Ectodermal cell (in vitro differentiated cells): ENCODE measurements at regions not wholly inside any gene's neighbourhood (a gene's known extent, or its start where the extent isn't known, plus 50 kb on each side); places are given as distances from the start of the nearest gene placed in this dataset.
A peak's percentile ranks its signal among the peaks of the same experiment; 100 is the strongest.

Source experiments
- H3K27ac ChIP-seq: 2 replicates; pipeline ENCODE4 v1.7.0; 2013; ENCODE audit warnings: mild to moderate bottlenecking, low read depth, low read length; ENCODE audit not compliant: insufficient read depth, poor library complexity, severe bottlenecking
- H3K27me3 ChIP-seq: 2 replicates; pipeline ENCODE4 v1.7.0; 2013; ENCODE audit warnings: mild to moderate bottlenecking, low read length; ENCODE audit not compliant: insufficient read depth, control insufficient read depth, poor library complexity, severe bottlenecking
- H3K36me3 ChIP-seq: one replicate; pipeline ENCODE4 v1.7.0; 2013; ENCODE audit warnings: low read length; ENCODE audit not compliant: control insufficient read depth, insufficient read depth
- H3K4me1 ChIP-seq: one replicate; pipeline ENCODE4 v1.7.0; 2013; ENCODE audit warnings: low read length; ENCODE audit not compliant: control insufficient read depth, insufficient read depth
- H3K4me3 ChIP-seq: 2 replicates; pipeline ENCODE4 v1.7.0; 2013; ENCODE audit warnings: low read depth, low read length, control low read depth; ENCODE audit not compliant: insufficient read depth
- H3K9me3 ChIP-seq: 2 replicates; pipeline ENCODE4 v1.7.0; 2013; ENCODE audit warnings: mild to moderate bottlenecking, low read length, moderate library complexity; ENCODE audit not compliant: control insufficient read depth
- WGBS, 2 experiments: methylation state at CpG; one replicate each; pipeline ENCODE4 v1.1.7; 2013; ENCODE audit warnings: missing lambda C conversion rate in 2 of 2; 5-methylcytosine and 5-hydroxymethylcytosine counted together

DNA sequence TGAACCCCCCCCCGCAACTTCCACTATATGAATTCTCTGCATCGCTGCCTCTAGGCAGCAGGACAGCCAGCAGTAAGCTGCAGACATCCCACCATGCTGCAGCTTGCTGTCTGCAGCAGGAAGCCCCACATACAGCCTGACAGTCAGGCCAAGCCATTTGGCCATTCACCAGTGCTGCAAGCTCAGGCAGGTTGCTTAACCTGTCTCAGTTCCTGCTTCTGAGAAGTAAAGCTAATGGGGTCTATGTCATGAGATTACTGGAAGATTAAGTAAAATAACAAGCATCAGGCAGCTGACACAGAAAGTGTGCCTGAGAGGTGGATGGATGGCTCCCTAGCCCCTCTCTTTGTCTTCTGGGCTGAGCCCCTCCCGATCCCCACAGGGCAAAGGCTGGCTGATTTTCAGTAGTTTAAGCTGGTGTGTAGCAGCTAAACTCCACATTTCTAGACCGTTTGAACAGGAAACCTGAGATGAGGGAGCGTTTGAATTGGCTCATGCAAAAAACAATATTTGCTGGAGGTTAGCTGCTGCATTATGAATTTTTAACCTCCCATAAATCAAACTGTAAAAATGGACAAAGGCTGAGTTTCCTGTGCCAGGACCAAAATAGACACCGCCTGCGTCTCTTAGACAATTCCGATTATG lies 193.8 kb upstream of the ARL4C start:
- Histone ChIP-seq H3K27ac (no peak overlapping the region), H3K4me1 (peaks cover 31% of the 10 kb centered on the region), H3K36me3 (no peaks in the 10 kb centered on the region), H3K9me3 (no peaks in the 10 kb centered on the region), H3K27me3 (no peaks in the 10 kb centered on the region), H3K4me3 (no peak overlapping the region)
- 70 to 72% methylated on average over 8 of the region's 8 CpGs for WGBS, 2 experiments

DNA sequence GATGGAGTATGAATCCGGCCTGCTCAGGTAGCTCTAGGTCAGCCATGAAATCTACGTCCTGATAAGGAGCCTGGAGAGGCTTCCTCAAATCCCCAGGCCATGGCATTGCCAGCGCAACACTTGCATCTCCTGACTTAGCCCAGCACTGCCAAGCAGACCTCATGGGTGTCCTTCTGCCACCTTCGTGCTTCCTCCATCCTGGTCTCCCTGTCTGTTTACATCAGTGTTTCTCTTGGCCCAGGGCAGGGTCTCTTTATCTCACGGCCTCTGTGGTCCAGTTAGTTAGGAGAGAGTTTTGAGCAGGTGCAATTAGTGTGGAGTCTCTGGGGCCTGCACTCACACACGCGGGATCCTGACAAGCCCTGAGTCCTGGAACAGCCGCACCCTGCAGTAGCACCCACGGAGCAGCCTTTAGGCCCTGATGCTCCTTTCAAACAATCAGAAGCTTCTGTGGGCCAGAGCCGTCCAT lies 193.1 kb upstream of the ARL4C start:
- H3K4me1 ChIP-seq: peaks cover 33% of the 10 kb centered on the region
- no peak overlapping the region for H3K4me3 ChIP-seq
- no peaks in the 10 kb centered on the region for H3K36me3 ChIP-seq
- H3K27ac ChIP-seq: no peak overlapping the region
- no peaks in the 10 kb centered on the region for H3K27me3 ChIP-seq
- WGBS, 2 experiments: 83 to 84% methylated on average over 10 of the region's 10 CpGs
- H3K9me3 ChIP-seq: no peaks in the 10 kb centered on the region

- no peak overlapping the region for H3K27ac ChIP-seq
- no peak overlapping the region for H3K4me3 ChIP-seq
- no peaks in the 10 kb centered on the region for H3K27me3 ChIP-seq
- no peaks in the 10 kb centered on the region for H3K36me3 ChIP-seq
- peaks cover 42% of the 10 kb centered on the region for H3K4me1 ChIP-seq
- H3K9me3 ChIP-seq: no peaks in the 10 kb centered on the region
- 93% methylated on average over 6 of the region's 6 CpGs for WGBS, 2 experiments
These were observed 191.0 kb upstream of the ARL4C start for GRCh38 chr2:234687718-234688475.

DNA sequence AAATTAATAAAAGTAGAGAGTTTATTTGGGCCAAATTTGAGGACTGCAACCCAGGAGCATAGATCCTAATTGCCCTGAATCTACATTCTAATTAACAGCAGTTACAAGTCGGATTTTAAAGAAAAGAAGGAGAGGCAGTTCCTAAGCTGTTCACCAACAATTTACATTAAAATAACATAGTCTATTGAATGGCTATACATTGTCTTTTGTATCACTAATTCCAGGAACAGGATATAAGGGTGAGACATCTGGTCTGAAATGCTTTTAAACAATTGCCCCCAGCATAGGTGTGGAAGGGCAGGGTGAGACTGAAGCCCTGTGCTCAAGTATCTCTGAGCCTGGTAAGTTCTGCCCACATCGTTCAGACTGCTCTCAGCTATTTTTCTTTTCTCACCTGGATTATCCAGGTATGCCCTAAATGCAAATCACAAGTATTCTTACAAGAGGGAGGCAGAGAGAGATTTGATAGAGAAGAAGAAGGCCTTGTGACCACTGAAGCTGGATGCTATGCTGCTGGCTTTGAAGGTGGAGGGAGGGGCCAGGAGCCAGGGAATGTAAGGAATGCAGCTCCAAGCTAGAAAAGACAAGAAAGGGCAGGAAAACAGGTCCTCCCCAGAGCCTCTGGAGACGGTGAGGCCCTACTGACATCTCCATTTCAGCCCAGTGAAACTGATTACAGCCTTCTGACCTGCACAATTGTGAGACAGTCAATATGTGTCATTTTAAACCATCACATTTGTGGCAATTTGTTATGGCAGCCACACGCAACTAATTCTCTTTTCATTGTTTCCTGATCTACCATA lies 189.4 kb upstream of the ARL4C start:
- WGBS, 2 experiments: 17 to 34% methylated on average over 4 of the region's 4 CpGs
- Histone ChIP-seq H3K9me3 (no peaks in the 10 kb centered on the region), H3K27me3 (no peaks in the 10 kb centered on the region), H3K4me3 (no peak overlapping the region), H3K4me1 (peaks cover 45% of the 10 kb centered on the region), H3K36me3 (no peaks in the 10 kb centered on the region), H3K27ac (peak overlapping the region; percentile 73)

- Histone ChIP-seq H3K27ac (no peak overlapping the region), H3K4me3 (no peak overlapping the region)
- WGBS, 2 experiments: 81 to 95% methylated on average over 1 of the region's 1 CpG
These were observed 187.6 kb upstream of the ARL4C start for GRCh38 chr2:234684466-234684865.

GRCh38 chr2:234683950-234684349 lies 187.1 kb upstream of the ARL4C start:
- H3K4me1 ChIP-seq: peaks cover 30% of the 10 kb centered on the region
- H3K27ac ChIP-seq: no peak overlapping the region
- no peaks in the 10 kb centered on the region for H3K27me3 ChIP-seq
- no peak overlapping the region for H3K4me3 ChIP-seq
- H3K9me3 ChIP-seq: no peaks in the 10 kb centered on the region
- no peaks in the 10 kb centered on the region for H3K36me3 ChIP-seq
- 10 to 22% methylated on average over 2 to 3 of the region's 3 CpGs for WGBS, 2 experiments

More at GRCh38 chr2:234684466-234684865, 187.6 kb upstream of the ARL4C start:
- Histone ChIP-seq H3K36me3 (no peaks in the 10 kb centered on the region), H3K4me1 (peaks cover 30% of the 10 kb centered on the region), H3K9me3 (no peaks in the 10 kb centered on the region), H3K27me3 (no peaks in the 10 kb centered on the region)

GRCh38 chr2:234682492-234683228 lies 185.8 kb upstream of the ARL4C start:
- Histone ChIP-seq H3K4me1 (peaks cover 30% of the 10 kb centered on the region), H3K27me3 (no peaks in the 10 kb centered on the region), H3K27ac (no peak overlapping the region), H3K9me3 (no peaks in the 10 kb centered on the region), H3K36me3 (no peaks in the 10 kb centered on the region), H3K4me3 (no peak overlapping the region)
- WGBS, 2 experiments: 64 to 73% methylated on average over 4 of the region's 4 CpGs

DNA sequence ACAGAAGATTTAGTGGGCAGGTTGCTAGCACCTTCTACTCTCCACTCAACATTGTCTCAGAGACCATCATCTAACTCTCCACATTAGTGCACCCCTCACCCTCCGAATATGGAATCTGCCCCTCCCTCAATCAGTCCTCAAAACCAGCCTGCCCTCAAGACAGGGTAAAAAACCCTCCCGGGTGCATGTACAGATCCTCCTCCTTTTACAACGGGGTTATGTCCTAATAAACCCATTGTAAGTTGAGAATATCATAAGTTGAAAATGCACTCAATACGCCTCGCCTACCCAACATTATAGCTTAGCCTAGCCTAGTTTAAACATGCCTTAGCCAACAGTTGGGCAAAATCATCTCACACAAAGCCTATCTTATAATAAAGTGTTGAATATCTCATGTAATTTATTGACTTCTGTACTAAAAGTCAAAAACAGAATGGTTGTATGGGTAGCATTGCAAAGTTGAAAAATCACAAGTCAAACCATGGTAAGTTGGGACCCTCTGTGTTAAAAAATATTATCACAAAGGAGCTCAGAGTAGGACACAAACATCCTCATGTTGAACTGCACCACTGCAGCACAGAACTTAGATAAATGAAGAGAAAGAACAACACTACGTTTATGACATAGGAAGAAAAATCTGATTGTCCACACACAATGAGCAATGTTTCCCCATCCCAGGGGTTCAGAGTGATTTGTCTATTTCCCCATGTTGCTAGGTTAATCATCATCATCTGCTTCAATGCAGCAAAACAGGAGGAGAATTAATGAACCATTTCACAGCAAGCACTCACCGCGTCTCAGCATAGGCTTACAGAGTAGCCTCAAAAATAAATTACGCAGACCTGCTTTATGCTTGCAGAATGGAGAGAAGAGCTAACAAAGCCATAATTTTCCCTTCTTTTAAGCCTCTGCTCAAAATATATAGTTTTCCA lies 184.1 kb upstream of the ARL4C start:
- 91 to 92% methylated on average over 9 of the region's 9 CpGs for WGBS, 2 experiments
- H3K27ac ChIP-seq: no peak overlapping the region

More for the DNA sequence above, 184.1 kb upstream of the ARL4C start:
- Histone ChIP-seq H3K4me3 (no peak overlapping the region), H3K27me3 (no peaks in the 10 kb centered on the region), H3K4me1 (peaks cover 23% of the 10 kb centered on the region), H3K36me3 (no peaks in the 10 kb centered on the region), H3K9me3 (no peaks in the 10 kb centered on the region)
